Neuronal stem cell (in vitro differentiated cells): ENCODE measurements at regions not wholly inside any gene's neighbourhood (a gene's known extent, or its start where the extent isn't known, plus 50 kb on each side); places are given as distances from the start of the nearest gene placed in this dataset.

ENCODE experiments used
- DNase-seq: peaks from one replicate; pipeline ENCODE4 v3.0.0-alpha.2; 2013; ENCODE audit warnings: low spot score
- H2AFZ ChIP-seq: one replicate; pipeline ENCODE4 v1.6.1; 2013; ENCODE audit warnings: mild to moderate bottlenecking, low read length, inconsistent platforms
- H2AK5ac ChIP-seq: 2 replicates; pipeline ENCODE4 v1.6.1; 2013; ENCODE audit warnings: low read depth, mild to moderate bottlenecking, inconsistent platforms, low read length, moderate library complexity, mixed read lengths
- H2BK120ac ChIP-seq: 2 replicates; pipeline ENCODE4 v1.6.1; 2013; ENCODE audit warnings: low read depth, mild to moderate bottlenecking, inconsistent platforms, low read length, moderate library complexity, mixed read lengths
- H2BK12ac ChIP-seq: one replicate; pipeline ENCODE4 v1.6.1; 2013; ENCODE audit warnings: low read length, inconsistent platforms
- H2BK15ac ChIP-seq: 2 replicates; pipeline ENCODE4 v1.6.1; 2013; ENCODE audit warnings: mild to moderate bottlenecking, low read length, inconsistent platforms, mixed read lengths
- H2BK5ac ChIP-seq: one replicate; pipeline ENCODE4 v1.6.1; 2013; ENCODE audit warnings: inconsistent platforms, mild to moderate bottlenecking, low read length, moderate library complexity
- H3K14ac ChIP-seq: one replicate; pipeline ENCODE4 v1.6.1; 2013; ENCODE audit warnings: low read length, inconsistent platforms
- H3K18ac ChIP-seq: 2 replicates; pipeline ENCODE4 v1.6.1; 2013; ENCODE audit warnings: low read length, inconsistent platforms
- H3K23ac ChIP-seq: 2 replicates; pipeline ENCODE4 v1.6.1; 2013; ENCODE audit warnings: low read depth, mild to moderate bottlenecking, mixed read lengths, low read length, inconsistent platforms; ENCODE audit not compliant: poor library complexity
- H3K27ac ChIP-seq: replicated peaks from 3 replicates; pipeline ENCODE4 v1.5.1; 2013; ENCODE audit warnings: low read length, inconsistent platforms
- H3K27me3 ChIP-seq, 3 experiments: 2 replicates each; pipeline ENCODE4 v1.6.1; 2013; ENCODE audit warnings: low read length in 3 of 3, mild to moderate bottlenecking in 2 of 3, inconsistent platforms in 1 of 3, low read depth in 1 of 3, mixed read lengths in 1 of 3, moderate library complexity in 1 of 3; ENCODE audit not compliant: control insufficient read depth in 3 of 3, insufficient read depth in 3 of 3
- H3K36me3 ChIP-seq, 2 donors: replicated peaks in 1 of 2; 2 replicates each; pipeline ENCODE4 v1.6.1; 2013; ENCODE audit warnings: low read length in 2 of 2; ENCODE audit not compliant: control insufficient read depth in 2 of 2, insufficient read depth in 2 of 2
- H3K4ac ChIP-seq: 2 replicates; pipeline ENCODE4 v1.6.1; 2013; ENCODE audit warnings: inconsistent platforms, mild to moderate bottlenecking, low read length, moderate library complexity
- H3K4me1 ChIP-seq, 2 donors: 1 replicate in 1 of 2; 2 replicates in 1 of 2; pipeline ENCODE4 v1.6.1; 2013; ENCODE audit warnings: low read length in 2 of 2, low read depth in 1 of 2; ENCODE audit not compliant: control insufficient read depth in 2 of 2, insufficient read depth in 1 of 2
- H3K4me2 ChIP-seq: one replicate; pipeline ENCODE4 v1.6.1; 2013; ENCODE audit warnings: mild to moderate bottlenecking, low read length, inconsistent platforms; ENCODE audit not compliant: insufficient read depth, poor library complexity, severe bottlenecking
- H3K4me3 ChIP-seq, 2 donors: 2 replicates each; pipeline ENCODE4 v1.5.1; 2013; ENCODE audit warnings: low read length in 2 of 2, mild to moderate bottlenecking in 2 of 2, inconsistent platforms in 1 of 2, moderate library complexity in 1 of 2
- H3K79me1 ChIP-seq: one replicate; pipeline ENCODE4 v1.6.1; 2013; ENCODE audit warnings: low read depth, mild to moderate bottlenecking, inconsistent platforms, low read length, moderate library complexity
- H3K9ac ChIP-seq: one replicate; pipeline ENCODE4 v1.6.1; 2013; ENCODE audit warnings: mild to moderate bottlenecking, low read depth, low read length, inconsistent platforms; ENCODE audit not compliant: poor library complexity
- H3K9me3 ChIP-seq, 2 donors: replicated peaks in 1 of 2; 2 replicates each; pipeline versions ENCODE3 to v1.6.1; 2013; ENCODE audit warnings: low read length in 2 of 2, mild to moderate bottlenecking in 2 of 2, inconsistent platforms in 1 of 2, low read depth in 1 of 2, mixed read lengths in 1 of 2, moderate library complexity in 1 of 2; ENCODE audit not compliant: control insufficient read depth in 2 of 2, insufficient read depth in 1 of 2
- H4K8ac ChIP-seq: one replicate; pipeline ENCODE4 v1.6.1; 2013; ENCODE audit warnings: low read depth, mild to moderate bottlenecking, inconsistent platforms, low read length, moderate library complexity
- H4K91ac ChIP-seq: one replicate; pipeline ENCODE4 v1.6.1; 2013; ENCODE audit warnings: low read length, low read depth, mild to moderate bottlenecking, inconsistent platforms; ENCODE audit not compliant: poor library complexity
- WGBS, 2 donors: extraction: QIAGEN DNeasy Blood & Tissue Kit; methylation state at CpG; one replicate each; pipeline ENCODE4 v1.1.7; 2013; ENCODE audit warnings: missing lambda C conversion rate in 2 of 2, mixed read lengths in 1 of 2; ENCODE audit not compliant: insufficient read length in 2 of 2, insufficient replicate concordance in 1 of 2; ENCODE audit errors: extremely low coverage in 2 of 2; 5-methylcytosine and 5-hydroxymethylcytosine counted together

- H2BK120ac ChIP-seq, result no peak overlapping the region
- H3K36me3 ChIP-seq, result no peaks in the 10 kb centered on the region
- H3K27me3 ChIP-seq, result no peaks in the 10 kb centered on the region
- no peak overlapping the region for H4K91ac ChIP-seq
- H2BK12ac ChIP-seq, result no peak overlapping the region
- H3K4ac ChIP-seq, result no peak overlapping the region
- no peaks in the 10 kb centered on the region for H3K9me3 ChIP-seq
- no peak overlapping the region for H4K8ac ChIP-seq
- H2BK15ac ChIP-seq, result no peak overlapping the region
- no peak overlapping the region for H3K9ac ChIP-seq
- no peak for DNase-seq
- no peak overlapping the region for H3K27ac ChIP-seq
- no peak overlapping the region for H2AFZ ChIP-seq
- no peak overlapping the region for H3K4me3 ChIP-seq
- no peaks in the 10 kb centered on the region for H3K79me1 ChIP-seq
- no peak overlapping the region for H3K18ac ChIP-seq
- no peak overlapping the region for H3K4me2 ChIP-seq
- H3K14ac ChIP-seq, result no peak overlapping the region
- H2AK5ac ChIP-seq, result no peak overlapping the region
- H3K4me1 ChIP-seq, result peaks cover 0 to 2% of the 10 kb centered on the region in 2 donors
- no peak overlapping the region for H3K23ac ChIP-seq
- no peak overlapping the region for H2BK5ac ChIP-seq
Measured at GRCh38 chr14:38420048-38420447, 164.2 kb upstream of the CLEC14A start.

GRCh38 chr14:38419579-38419978 lies 163.7 kb upstream of the CLEC14A start:
- Histone ChIP-seq H3K27me3 (no peaks in the 10 kb centered on the region), H2BK5ac (no peak overlapping the region), H3K4me2 (peak overlapping the region; percentile 26), H3K79me1 (no peaks in the 10 kb centered on the region), H2BK120ac (no peak overlapping the region), H3K9me3 (no peaks in the 10 kb centered on the region), H3K9ac (no peak overlapping the region), H2AK5ac (no peak overlapping the region), H3K4me3 (no peak overlapping the region), H3K36me3 (no peaks in the 10 kb centered on the region), H4K8ac (no peak overlapping the region), H2AFZ (no peak overlapping the region), H3K4me1 (peaks cover 0 to 2% of the 10 kb centered on the region in 2 donors), H3K14ac (no peak overlapping the region), H3K4ac (no peak overlapping the region), H2BK15ac (no peak overlapping the region), H3K27ac (no peak overlapping the region), H3K23ac (no peak overlapping the region), H3K18ac (no peak overlapping the region), H2BK12ac (no peak overlapping the region), H4K91ac (no peak overlapping the region)
- DNase-seq, result peak; percentile 18
- no CpG with 5 or more reads among the region's 5 CpGs for WGBS, 2 donors

GRCh38 chr14:38412654-38413053 lies 156.8 kb upstream of the CLEC14A start:
- no peak for DNase-seq
- no peaks in the 10 kb centered on the region for H3K4me1 ChIP-seq
- H3K14ac ChIP-seq, result peak overlapping the region; percentile 44
- WGBS, 2 donors, result no CpG with 5 or more reads among the region's 8 CpGs
- peak overlapping the region; percentile 50 for H2AK5ac ChIP-seq
- H2AFZ ChIP-seq, result no peak overlapping the region
- no peaks in the 10 kb centered on the region for H3K9me3 ChIP-seq
- no peak overlapping the region for H3K4ac ChIP-seq
- no peaks in the 10 kb centered on the region for H3K79me1 ChIP-seq
- H4K8ac ChIP-seq, result peak overlapping the region; percentile 32
- H3K4me2 ChIP-seq, result no peak overlapping the region
- peak overlapping the region; percentile 49 for H3K23ac ChIP-seq
- H3K18ac ChIP-seq, result peak overlapping the region; percentile 80
- H3K9ac ChIP-seq, result no peak overlapping the region
- no peaks in the 10 kb centered on the region for H3K27me3 ChIP-seq
- peak overlapping the region; percentile 67 for H2BK15ac ChIP-seq
- H2BK120ac ChIP-seq, result no peak overlapping the region
- no peak overlapping the region for H4K91ac ChIP-seq
- H2BK5ac ChIP-seq, result no peak overlapping the region
- no peak overlapping the region for H2BK12ac ChIP-seq
- no peak overlapping the region for H3K4me3 ChIP-seq
- no peaks in the 10 kb centered on the region for H3K36me3 ChIP-seq
- H3K27ac ChIP-seq, result no peak overlapping the region

GRCh38 chr14:38410442-38410841 lies 154.5 kb upstream of the CLEC14A start:
- peaks cover 0 to 2% of the 10 kb centered on the region in 2 donors for H3K4me1 ChIP-seq
- H3K79me1 ChIP-seq, result no peaks in the 10 kb centered on the region
- H2BK12ac ChIP-seq, result no peak overlapping the region
- H2BK120ac ChIP-seq, result no peak overlapping the region
- no peak overlapping the region for H4K8ac ChIP-seq
- no peak overlapping the region for H3K14ac ChIP-seq
- H3K27ac ChIP-seq, result no peak overlapping the region
- no peaks in the 10 kb centered on the region for H3K9me3 ChIP-seq
- H3K4me2 ChIP-seq, result no peak overlapping the region
- no peak overlapping the region for H4K91ac ChIP-seq
- no peak overlapping the region for H3K4ac ChIP-seq
- no peaks in the 10 kb centered on the region for H3K27me3 ChIP-seq
- DNase-seq, result no peak
- no peak overlapping the region for H2AFZ ChIP-seq
- no CpG with 5 or more reads among the region's 1 CpG for WGBS, 2 donors
- H3K36me3 ChIP-seq, result no peaks in the 10 kb centered on the region
- no peak overlapping the region for H2BK5ac ChIP-seq
- no peak overlapping the region for H3K9ac ChIP-seq
- no peak overlapping the region for H3K4me3 ChIP-seq
- H3K23ac ChIP-seq, result no peak overlapping the region
- H2AK5ac ChIP-seq, result no peak overlapping the region
- H3K18ac ChIP-seq, result no peak overlapping the region
- no peak overlapping the region for H2BK15ac ChIP-seq
